GM23338 (cell line): ENCODE measurements at regions not wholly inside any gene's neighbourhood (a gene's known extent, or its start where the extent isn't known, plus 50 kb on each side); places are given as distances from the start of the nearest gene placed in this dataset.

Experiments used
- ATAC-seq: fragments of 200-7000 bp; cut with Tn5 transposase; 3 replicates; pipeline ENCODE4 v1.9.1; 2020
- DNase-seq: peaks from one replicate; pipeline ENCODE4 v3.0.0-alpha.2; 2015; ENCODE audit warnings: low spot score
- H2AFZ ChIP-seq: fragments of 200-600 bp; sonication (generic); 2 replicates; pipeline ENCODE4 v1.8.0; 2016; ENCODE audit warnings: antibody characterized with exemption, mild to moderate bottlenecking, moderate library complexity
- H3F3A ChIP-seq: fragments of 200-600 bp; sonication (generic); replicated peaks from 2 replicates; pipeline ENCODE4 v1.8.0; 2017; ENCODE audit warnings: antibody characterized with exemption, mixed run types, low read depth
- H3K27ac ChIP-seq: fragments of 200-600 bp; sonication (generic); 2 replicates; pipeline ENCODE4 v1.6.1; 2016; ENCODE audit warnings: low read depth
- H3K27me3 ChIP-seq: fragments of 200-600 bp; sonication (generic); 2 replicates; pipeline ENCODE4 v1.8.0; 2016; ENCODE audit warnings: mild to moderate bottlenecking, mixed run types, moderate library complexity; ENCODE audit not compliant: insufficient read depth
- H3K36me3 ChIP-seq: fragments of 200-600 bp; sonication (generic); 2 replicates; pipeline ENCODE4 v1.8.0; 2016; ENCODE audit warnings: mild to moderate bottlenecking; ENCODE audit not compliant: insufficient read depth
- H3K4me1 ChIP-seq: fragments of 200-600 bp; sonication (generic); 2 replicates; pipeline ENCODE4 v1.8.0; 2016; ENCODE audit warnings: mild to moderate bottlenecking, moderate library complexity; ENCODE audit not compliant: insufficient read depth
- H3K4me2 ChIP-seq: fragments of 200-600 bp; sonication (generic); 2 replicates; pipeline ENCODE4 v1.7.1; 2017; ENCODE audit warnings: mixed run types
- H3K4me3 ChIP-seq: fragments of 200-600 bp; sonication (generic); 2 replicates; pipeline ENCODE4 v1.6.1; 2016; ENCODE audit warnings: mixed run types
- H3K79me2 ChIP-seq: fragments of 200-600 bp; sonication (generic); replicated peaks from 2 replicates; pipeline ENCODE4 v1.8.0; 2017; ENCODE audit warnings: mild to moderate bottlenecking; ENCODE audit not compliant: insufficient read depth
- H3K9me2 ChIP-seq: fragments of 200-600 bp; sonication (generic); 2 replicates; pipeline ENCODE4 v1.8.0; 2017; ENCODE audit not compliant: insufficient read depth
- H4K20me1 ChIP-seq: fragments of 200-600 bp; sonication (generic); replicated peaks from 2 replicates; pipeline ENCODE4 v1.8.0; 2017; ENCODE audit warnings: mild to moderate bottlenecking; ENCODE audit not compliant: insufficient read depth
- H3K27ac Mint-ChIP-seq: 2 replicates; pipeline ENCODE4 v1.8.0; 2020; ENCODE audit warnings: inconsistent platforms, mild to moderate bottlenecking, moderate library complexity, mixed read lengths
- H3K27me3 Mint-ChIP-seq: 3 replicates; pipeline ENCODE4 v1.8.0; 2022; ENCODE audit warnings: low read depth, mild to moderate bottlenecking, moderate library complexity, mixed read lengths, inconsistent platforms; ENCODE audit not compliant: insufficient read depth, poor library complexity
- H3K36me3 Mint-ChIP-seq: 3 replicates; pipeline ENCODE4 v1.8.0; 2021; ENCODE audit warnings: low read depth, mild to moderate bottlenecking, inconsistent platforms, moderate library complexity, mixed read lengths
- H3K4me1 Mint-ChIP-seq: 3 replicates; pipeline ENCODE4 v1.8.0; 2020; ENCODE audit warnings: mild to moderate bottlenecking, inconsistent platforms, mixed read lengths
- H3K4me3 Mint-ChIP-seq: 3 replicates; pipeline ENCODE4 v1.8.0; 2021; ENCODE audit warnings: moderate library complexity, mild to moderate bottlenecking, inconsistent platforms, mixed read lengths
- H3K9me3 Mint-ChIP-seq: 3 replicates; pipeline ENCODE4 v1.8.0; 2020; ENCODE audit warnings: moderate library complexity, mild to moderate bottlenecking, inconsistent platforms, mixed read lengths
- CREB1 ChIP-seq: fragments of 250-450 bp; sonication (Bioruptor Pico); IDR thresholded peaks from 2 replicates; pipeline ENCODE4 v1.5.0; 2020; ENCODE audit warnings: low read depth, mild to moderate bottlenecking, moderate library complexity
- EZH2 ChIP-seq: fragments of 200-600 bp; sonication (generic); IDR thresholded peaks from one replicate; pipeline ENCODE4 v1.8.0; 2017; ENCODE audit warnings: antibody characterized with exemption, mild to moderate bottlenecking, low read depth; ENCODE audit not compliant: unreplicated experiment
- EZH2phosphoT487 ChIP-seq: fragments of 200-600 bp; sonication (generic); IDR thresholded peaks from one replicate; pipeline ENCODE4 v1.8.1; 2018; ENCODE audit warnings: antibody characterized with exemption; ENCODE audit not compliant: unreplicated experiment
- JUNB ChIP-seq: IDR thresholded peaks from one replicate; pipeline ENCODE4 v1.6.1; 2016; ENCODE audit warnings: antibody characterized with exemption; ENCODE audit not compliant: unreplicated experiment
- NANOG ChIP-seq: IDR thresholded peaks from 2 replicates; pipeline ENCODE4 v1.6.1; 2016; ENCODE audit warnings: antibody characterized with exemption, borderline replicate concordance
- POLR2AphosphoS5 ChIP-seq: IDR thresholded peaks from 2 replicates; pipeline ENCODE4 v1.6.1; 2016; ENCODE audit warnings: antibody characterized with exemption, low read depth
- STAT1 ChIP-seq: IDR thresholded peaks from one replicate; pipeline ENCODE4 v1.6.1; 2016; ENCODE audit warnings: antibody characterized with exemption; ENCODE audit not compliant: unreplicated experiment
- ZNF114 ChIP-seq: fragments of 250-450 bp; sonication (Bioruptor Pico); IDR thresholded peaks from 2 replicates; pipeline ENCODE4 v1.5.0; 2020; ENCODE audit warnings: mild to moderate bottlenecking, moderate library complexity
- ZNF331 ChIP-seq: fragments of 250-450 bp; sonication (Bioruptor Pico); IDR thresholded peaks from 2 replicates; pipeline ENCODE4 v1.5.0; 2020; ENCODE audit warnings: low read depth, mild to moderate bottlenecking, moderate library complexity
- TF ChIP-seq, protein P1 (sequence below): IDR thresholded peaks from 2 replicates; pipeline ENCODE4 v1.6.1; 2016; ENCODE audit warnings: antibody characterized with exemption
- TF ChIP-seq, protein P2 (sequence below): IDR thresholded peaks from one replicate; pipeline ENCODE4 v1.6.1; 2018; ENCODE audit warnings: antibody characterized with exemption; ENCODE audit not compliant: unreplicated experiment
- TF ChIP-seq, protein P3 (sequence below), 2 experiments: fragments of 200-600 bp in 1 of 2; sonication (generic) in 1 of 2; conservative IDR thresholded peaks; 2 replicates each; pipeline versions ENCODE4 v1.5.1 to v1.6.1; 2016 to 2017; ENCODE audit warnings: antibody characterized with exemption in 2 of 2, low read depth in 2 of 2, mild to moderate bottlenecking in 2 of 2, moderate library complexity in 1 of 2

DNA sequence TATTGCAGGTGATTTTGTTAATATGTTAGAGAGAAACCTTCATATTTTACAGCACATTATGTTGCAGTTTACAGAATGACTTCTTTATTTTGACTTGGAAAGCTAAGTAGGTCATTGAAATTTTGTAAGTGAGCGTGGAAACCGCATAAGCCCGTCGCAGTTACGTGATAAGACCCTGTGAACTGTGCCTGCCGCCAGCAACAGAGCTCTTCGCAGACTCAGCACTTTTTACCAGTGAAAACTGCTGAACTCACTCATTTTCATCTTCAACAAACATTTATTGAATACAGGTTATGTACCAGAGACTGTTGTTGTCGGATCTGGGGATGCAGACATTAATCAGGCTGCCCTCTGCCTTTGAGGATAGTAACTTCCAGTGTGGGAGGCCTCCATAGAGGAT lies 355.7 kb downstream of the HS3ST1 start:
- H3K9me3 Mint-ChIP-seq = no peaks in the 10 kb centered on the region
- no peaks in the 10 kb centered on the region for H3K27me3 ChIP-seq

DNA sequence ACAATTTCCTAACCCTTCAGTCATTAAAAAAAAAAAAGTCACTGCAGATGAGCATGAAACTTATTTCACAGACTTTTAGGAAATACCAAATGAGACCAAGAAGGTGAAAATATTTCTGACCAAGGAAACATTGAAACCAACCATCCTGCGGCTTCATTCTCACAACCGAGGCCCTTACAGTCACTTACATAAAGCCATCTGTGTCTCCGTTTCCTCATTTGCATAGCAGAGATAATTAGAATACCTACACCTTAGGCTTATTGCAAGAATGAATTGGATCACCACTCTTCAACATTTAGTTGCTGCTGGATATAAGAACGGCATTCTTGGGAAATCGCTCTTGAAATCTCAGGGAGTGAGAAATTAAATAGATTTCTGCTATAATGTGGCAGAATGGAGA lies 356.2 kb downstream of the HS3ST1 start:
- no peak overlapping the region for H3K27ac Mint-ChIP-seq
- Histone ChIP-seq H4K20me1 (no peaks in the 10 kb centered on the region), H3K4me3 (no peak overlapping the region), H3K36me3 (no peaks in the 10 kb centered on the region), H3K27me3 (no peaks in the 10 kb centered on the region), H3K4me1 (peaks cover 10% of the 10 kb centered on the region), H3K4me2 (no peak overlapping the region), H3K27ac (no peak overlapping the region), H3K9me2 (0 out of 2 replicates have a peak, but pooled peaks cover under 1% of the 10 kb centered on the region), H2AFZ (no peak overlapping the region), H3F3A (no peaks in the 10 kb centered on the region), H3K79me2 (no peaks in the 10 kb centered on the region)
- peaks cover under 1% of the 10 kb centered on the region; the same call in 1 of the 3 replicates for H3K9me3 Mint-ChIP-seq
- no peaks in the 10 kb centered on the region for H3K27me3 Mint-ChIP-seq
- H3K4me1 Mint-ChIP-seq = peaks cover 17% of the 10 kb centered on the region
- ATAC-seq = no peak
- no peak overlapping the region for H3K4me3 Mint-ChIP-seq
- H3K36me3 Mint-ChIP-seq = peaks cover 2% of the 10 kb centered on the region; the same call in 1 of the 3 replicates
- DNase-seq = no peak
- no peak for TF ChIP-seq EZH2phosphoT487
- no peak for TF ChIP-seq ZNF331 (CRISPR knock-in tag)
- TF ChIP-seq, protein P1, sequence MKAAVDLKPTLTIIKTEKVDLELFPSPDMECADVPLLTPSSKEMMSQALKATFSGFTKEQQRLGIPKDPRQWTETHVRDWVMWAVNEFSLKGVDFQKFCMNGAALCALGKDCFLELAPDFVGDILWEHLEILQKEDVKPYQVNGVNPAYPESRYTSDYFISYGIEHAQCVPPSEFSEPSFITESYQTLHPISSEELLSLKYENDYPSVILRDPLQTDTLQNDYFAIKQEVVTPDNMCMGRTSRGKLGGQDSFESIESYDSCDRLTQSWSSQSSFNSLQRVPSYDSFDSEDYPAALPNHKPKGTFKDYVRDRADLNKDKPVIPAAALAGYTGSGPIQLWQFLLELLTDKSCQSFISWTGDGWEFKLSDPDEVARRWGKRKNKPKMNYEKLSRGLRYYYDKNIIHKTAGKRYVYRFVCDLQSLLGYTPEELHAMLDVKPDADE = no peak
- no peak for TF ChIP-seq CREB1 (CRISPR knock-in tag)
- TF ChIP-seq, protein P2, sequence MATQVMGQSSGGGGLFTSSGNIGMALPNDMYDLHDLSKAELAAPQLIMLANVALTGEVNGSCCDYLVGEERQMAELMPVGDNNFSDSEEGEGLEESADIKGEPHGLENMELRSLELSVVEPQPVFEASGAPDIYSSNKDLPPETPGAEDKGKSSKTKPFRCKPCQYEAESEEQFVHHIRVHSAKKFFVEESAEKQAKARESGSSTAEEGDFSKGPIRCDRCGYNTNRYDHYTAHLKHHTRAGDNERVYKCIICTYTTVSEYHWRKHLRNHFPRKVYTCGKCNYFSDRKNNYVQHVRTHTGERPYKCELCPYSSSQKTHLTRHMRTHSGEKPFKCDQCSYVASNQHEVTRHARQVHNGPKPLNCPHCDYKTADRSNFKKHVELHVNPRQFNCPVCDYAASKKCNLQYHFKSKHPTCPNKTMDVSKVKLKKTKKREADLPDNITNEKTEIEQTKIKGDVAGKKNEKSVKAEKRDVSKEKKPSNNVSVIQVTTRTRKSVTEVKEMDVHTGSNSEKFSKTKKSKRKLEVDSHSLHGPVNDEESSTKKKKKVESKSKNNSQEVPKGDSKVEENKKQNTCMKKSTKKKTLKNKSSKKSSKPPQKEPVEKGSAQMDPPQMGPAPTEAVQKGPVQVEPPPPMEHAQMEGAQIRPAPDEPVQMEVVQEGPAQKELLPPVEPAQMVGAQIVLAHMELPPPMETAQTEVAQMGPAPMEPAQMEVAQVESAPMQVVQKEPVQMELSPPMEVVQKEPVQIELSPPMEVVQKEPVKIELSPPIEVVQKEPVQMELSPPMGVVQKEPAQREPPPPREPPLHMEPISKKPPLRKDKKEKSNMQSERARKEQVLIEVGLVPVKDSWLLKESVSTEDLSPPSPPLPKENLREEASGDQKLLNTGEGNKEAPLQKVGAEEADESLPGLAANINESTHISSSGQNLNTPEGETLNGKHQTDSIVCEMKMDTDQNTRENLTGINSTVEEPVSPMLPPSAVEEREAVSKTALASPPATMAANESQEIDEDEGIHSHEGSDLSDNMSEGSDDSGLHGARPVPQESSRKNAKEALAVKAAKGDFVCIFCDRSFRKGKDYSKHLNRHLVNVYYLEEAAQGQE = no peak
- no peak for TF ChIP-seq STAT1
- TF ChIP-seq, protein P3, sequence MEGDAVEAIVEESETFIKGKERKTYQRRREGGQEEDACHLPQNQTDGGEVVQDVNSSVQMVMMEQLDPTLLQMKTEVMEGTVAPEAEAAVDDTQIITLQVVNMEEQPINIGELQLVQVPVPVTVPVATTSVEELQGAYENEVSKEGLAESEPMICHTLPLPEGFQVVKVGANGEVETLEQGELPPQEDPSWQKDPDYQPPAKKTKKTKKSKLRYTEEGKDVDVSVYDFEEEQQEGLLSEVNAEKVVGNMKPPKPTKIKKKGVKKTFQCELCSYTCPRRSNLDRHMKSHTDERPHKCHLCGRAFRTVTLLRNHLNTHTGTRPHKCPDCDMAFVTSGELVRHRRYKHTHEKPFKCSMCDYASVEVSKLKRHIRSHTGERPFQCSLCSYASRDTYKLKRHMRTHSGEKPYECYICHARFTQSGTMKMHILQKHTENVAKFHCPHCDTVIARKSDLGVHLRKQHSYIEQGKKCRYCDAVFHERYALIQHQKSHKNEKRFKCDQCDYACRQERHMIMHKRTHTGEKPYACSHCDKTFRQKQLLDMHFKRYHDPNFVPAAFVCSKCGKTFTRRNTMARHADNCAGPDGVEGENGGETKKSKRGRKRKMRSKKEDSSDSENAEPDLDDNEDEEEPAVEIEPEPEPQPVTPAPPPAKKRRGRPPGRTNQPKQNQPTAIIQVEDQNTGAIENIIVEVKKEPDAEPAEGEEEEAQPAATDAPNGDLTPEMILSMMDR (conservative IDR thresholded peaks at IDR 0.05; ENCODE audit: low read depth in 2 of 2) = no peak
- TF ChIP-seq ZNF114 (CRISPR knock-in tag) = no peak
- no peak for TF ChIP-seq JUNB
- no peak for TF ChIP-seq EZH2
- TF ChIP-seq NANOG = no peak
- no peak for TF ChIP-seq POLR2AphosphoS5

More for the DNA sequence above, 355.7 kb downstream of the HS3ST1 start:
- Histone ChIP-seq H3K4me1 (peaks cover 6% of the 10 kb centered on the region), H3K27ac (no peak overlapping the region), H3K4me3 (no peak overlapping the region), H3K79me2 (no peaks in the 10 kb centered on the region), H2AFZ (no peak overlapping the region), H3K4me2 (no peak overlapping the region), H3K36me3 (no peaks in the 10 kb centered on the region), H3K9me2 (no peaks in the 10 kb centered on the region), H3F3A (no peaks in the 10 kb centered on the region), H4K20me1 (no peaks in the 10 kb centered on the region)
- Mint-ChIP-seq H3K4me3 (no peak overlapping the region), H3K36me3 (no peaks in the 10 kb centered on the region), H3K4me1 (peaks cover 17% of the 10 kb centered on the region), H3K27me3 (no peaks in the 10 kb centered on the region), H3K27ac (no peak overlapping the region)
- no peak; the same call in 2 of the 3 replicates for ATAC-seq
- TF ChIP-seq EZH2phosphoT487 = no peak
- TF ChIP-seq, protein P1 = no peak
- no peak for DNase-seq
